Left colon (tissue), 2 donors: ENCODE measurements at regions not wholly inside any gene's neighbourhood (a gene's known extent, or its start where the extent isn't known, plus 50 kb on each side); places are given as distances from the start of the nearest gene placed in this dataset.
"Not testable (repeated sequence)": the region's sequence is repeated elsewhere in the genome, so short reads cannot be mapped to it uniquely, and the experiment has no call there.

ENCODE experiments used
- ATAC-seq: fragments of 200-7000 bp; cut with Tn5 transposase; one replicate; pipeline ENCODE4 v1.9.1; 2020; ENCODE audit warnings: mild to moderate bottlenecking, moderate library complexity
- DNase-seq, 2 donors: peaks; one replicate each; pipeline ENCODE4 v3.0.0-alpha.2; 2020
- intact Hi-C, 2 donors: fragments of 100-400 bp; cut with DNase I in 1 of 2; cut with micrococcal nuclease in 1 of 2; formaldehyde crosslinking; loops; one replicate each; pipeline versions ENCODE4 v1.11.2 to v1.14.0; 2022; cut with DNase I, micrococcal nuclease
- donor health status: DM: no; HTN: no; CAD: no.
- donor health status: DM: yes; HTN: yes; CAD: no.

DNA sequence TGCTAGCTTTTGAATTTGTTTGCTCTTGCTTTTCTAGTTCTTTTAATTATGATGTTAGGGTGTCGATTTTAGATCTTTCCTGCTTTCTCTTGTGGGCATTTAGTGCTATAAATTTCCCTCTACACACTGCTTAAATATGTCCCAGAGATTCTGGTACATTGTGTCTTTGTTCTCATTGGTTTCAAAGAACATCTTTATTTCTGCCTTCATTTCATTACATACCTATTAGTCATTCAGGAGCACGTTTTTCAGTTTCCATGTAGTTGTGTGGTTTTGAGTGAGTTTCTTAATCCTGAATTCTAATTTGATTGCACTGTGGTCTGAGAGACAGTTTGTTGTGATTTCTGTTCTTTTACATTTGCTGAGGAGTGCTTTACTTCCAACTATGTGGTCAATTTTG is 51.2 kb upstream of the MB21D2 start:
- DNase-seq, ATAC-seq, intact Hi-C loops: not testable (repeated sequence)

DNA sequence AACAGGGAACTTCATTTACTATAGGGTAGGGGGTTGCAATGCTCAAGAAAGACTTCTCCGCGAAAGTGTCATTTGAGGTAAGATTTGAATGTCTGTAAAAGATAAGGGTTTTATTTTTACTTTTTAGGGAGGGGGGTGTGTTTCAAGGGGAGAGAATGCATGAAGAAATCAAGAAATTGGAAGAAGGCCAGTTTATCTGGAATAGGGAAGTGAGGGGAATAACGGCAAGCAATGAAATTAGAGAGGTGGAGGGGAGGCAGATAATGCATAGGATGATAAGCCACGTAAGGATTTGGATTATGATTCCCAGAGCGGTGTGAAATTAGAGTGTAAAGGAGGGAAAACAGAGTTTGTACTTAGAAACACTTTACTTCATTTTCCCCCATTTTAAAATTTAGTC is 63.0 kb upstream of the MB21D2 start:
- no peak for ATAC-seq
- no peak for DNase-seq
- intact Hi-C loops: no loop called here

DNA sequence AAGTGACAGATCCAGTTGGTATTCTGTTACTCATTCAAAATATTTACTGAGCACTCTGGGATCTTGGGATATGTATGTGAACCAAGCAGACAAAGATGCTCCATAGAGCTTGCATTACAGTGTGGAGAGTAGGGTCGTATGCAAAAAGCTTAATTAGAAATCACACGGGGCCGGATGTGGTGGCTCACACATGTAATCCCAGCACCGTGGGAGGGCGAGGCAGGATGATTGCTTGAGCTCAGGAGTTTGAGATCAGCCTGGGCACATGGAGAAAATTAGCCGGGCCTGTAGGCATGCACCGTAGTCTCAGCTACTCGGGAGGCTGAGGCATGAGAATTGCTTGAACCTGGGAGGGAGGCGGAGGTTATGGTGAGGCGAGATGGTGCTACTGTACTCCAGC is 68.7 kb upstream of the MB21D2 start:
- ATAC-seq: no peak
- intact Hi-C loops: no loop called here
- DNase-seq: no peak

DNA sequence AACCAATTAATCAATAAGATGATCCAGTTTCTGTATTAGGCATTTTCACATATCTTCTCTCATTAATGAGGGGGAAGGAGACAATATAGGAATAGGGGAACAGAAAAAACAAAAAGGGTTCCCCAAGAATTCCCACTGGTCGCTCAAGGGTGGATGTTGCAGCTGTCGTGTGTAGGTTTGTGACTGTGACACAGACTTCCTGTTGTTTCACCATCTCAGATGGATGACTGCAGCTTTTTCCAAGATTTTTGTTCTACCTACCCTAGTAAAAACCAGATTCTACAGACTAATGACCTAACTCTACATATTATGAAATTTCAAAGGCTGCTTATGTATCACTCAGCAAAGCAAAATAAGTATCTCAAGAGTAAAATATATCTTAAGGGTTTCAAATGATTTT is 73.7 kb upstream of the MB21D2 start:
- intact Hi-C loops: no loop called here
- no peak for DNase-seq
- no peak for ATAC-seq

DNA sequence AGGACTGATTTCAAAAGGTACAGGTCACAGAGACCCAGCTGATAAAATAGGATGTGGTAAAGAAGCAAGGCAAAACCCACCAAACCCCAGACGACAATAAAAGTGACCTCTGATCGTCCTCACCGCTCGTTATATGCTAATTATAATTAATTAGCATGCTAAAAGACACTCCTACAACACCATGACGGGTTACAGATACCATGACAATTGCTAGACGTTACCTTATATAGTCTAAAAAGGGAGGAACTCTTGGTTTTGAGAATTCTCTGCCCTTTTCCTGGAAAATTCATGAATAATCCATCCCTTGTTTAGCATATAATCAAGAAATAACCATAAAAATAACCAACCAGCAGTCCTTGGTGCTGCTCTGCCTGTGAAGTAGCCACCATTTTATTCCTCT is 74.7 kb upstream of the MB21D2 start:
- no peak for ATAC-seq
- intact Hi-C loops: no loop called here

DNA sequence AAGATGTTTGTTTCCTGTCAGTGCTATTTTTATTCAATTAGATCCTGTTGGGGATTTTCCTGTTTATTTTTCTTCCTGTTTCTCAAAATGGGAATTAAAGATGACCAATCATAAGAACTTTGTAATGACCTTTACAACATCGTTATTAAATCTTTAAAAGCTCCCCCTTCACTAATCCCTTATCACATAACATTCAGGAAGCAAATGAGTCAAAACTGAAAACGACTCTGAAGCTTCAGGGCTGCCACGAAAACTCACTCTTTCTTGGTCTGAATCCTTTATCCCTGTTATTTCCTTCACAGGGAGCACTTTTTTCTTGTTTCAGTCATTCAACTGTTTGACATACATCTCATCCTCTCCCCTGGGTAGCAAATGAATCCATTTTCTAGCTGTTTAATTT is 75.8 kb upstream of the MB21D2 start:
- DNase-seq (no peak), ATAC-seq (no peak)
- intact Hi-C loops: no loop called here

More for the DNA sequence above, 74.7 kb upstream of the MB21D2 start:
- DNase-seq: no peak

DNA sequence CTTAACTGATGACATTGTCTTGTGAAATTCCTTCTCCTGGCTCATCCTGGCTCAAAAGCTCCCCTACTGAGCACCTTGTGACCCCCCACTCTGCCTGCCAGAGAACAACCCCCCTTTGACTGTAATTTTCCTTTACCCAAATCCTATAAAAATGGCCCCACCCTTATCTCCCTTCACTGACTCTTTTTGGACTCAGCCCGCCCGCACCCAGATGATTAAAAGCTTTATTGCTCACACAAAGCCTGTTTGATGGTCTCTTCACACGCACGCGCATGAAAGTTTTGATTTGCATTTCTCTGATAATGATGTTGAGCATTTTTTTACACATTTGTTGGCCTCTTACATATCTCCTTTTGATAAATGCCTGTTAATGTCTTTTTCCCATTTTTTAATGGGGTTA is 83.5 kb upstream of the MB21D2 start:
- DNase-seq, intact Hi-C loops, ATAC-seq: not testable (repeated sequence)

DNA sequence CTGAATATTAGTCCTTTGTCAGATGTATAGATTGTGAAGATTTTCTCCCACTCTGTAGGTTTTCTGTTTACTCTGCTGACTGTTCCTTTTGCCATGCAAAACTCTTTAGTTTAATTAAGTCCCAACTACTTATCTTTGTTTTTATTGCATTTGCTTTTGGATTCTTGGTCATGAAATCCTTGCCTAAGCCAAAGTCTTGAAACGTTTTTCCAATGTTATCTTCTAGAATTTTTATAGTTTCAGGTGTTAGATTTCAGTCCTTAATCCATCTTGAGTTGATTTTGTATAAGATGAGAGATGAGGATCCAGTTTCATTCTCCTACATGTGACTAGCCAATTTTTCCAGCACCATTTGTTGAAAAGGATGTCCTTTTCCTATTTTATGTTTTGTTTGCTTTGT is 86.0 kb upstream of the MB21D2 start:
- DNase-seq, intact Hi-C loops, ATAC-seq: not testable (repeated sequence)

DNA sequence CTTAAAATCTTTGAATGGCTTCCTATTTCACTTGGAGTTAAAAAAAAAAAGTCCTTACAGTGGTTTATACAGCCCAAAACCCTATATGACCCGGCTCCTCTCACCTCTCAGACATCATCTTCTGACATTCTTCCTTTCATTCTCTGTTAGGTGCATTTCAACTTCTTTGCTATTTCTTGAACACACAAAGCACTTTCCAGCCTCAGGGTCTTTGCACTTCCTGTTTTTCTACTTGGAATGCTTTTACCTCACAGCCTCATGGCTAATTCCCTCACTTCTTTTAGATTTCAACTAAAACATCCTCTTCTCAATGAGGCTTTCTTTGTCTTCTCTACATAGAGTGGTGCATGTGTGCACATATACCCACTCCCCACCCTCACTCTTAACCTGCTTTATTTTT is 91.0 kb upstream of the MB21D2 start:
- ATAC-seq (no peak), DNase-seq (no peak)
- intact Hi-C loops: no loop called here

DNA sequence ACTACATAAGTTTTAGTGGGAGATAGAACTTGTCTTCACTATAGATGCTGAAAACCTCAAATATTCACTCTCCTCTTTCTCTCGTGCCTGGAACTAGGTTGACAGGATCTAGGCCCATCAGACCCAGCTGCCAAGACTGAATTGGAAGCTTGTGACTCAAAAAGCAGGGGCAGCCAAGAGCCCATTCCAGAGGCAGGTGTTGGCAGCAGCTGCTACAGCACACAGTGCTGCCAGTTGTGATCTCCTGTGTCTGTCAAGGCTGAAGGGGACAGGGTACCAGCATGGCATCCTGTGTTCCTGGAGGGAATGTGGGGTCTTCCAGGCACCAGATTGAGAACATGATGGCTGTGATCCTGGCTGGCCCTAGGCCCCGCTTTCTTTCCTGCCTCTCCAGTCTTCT is 92.5 kb upstream of the MB21D2 start:
- ATAC-seq (no peak), DNase-seq (no peak)
- intact Hi-C loops: no loop called here

DNA sequence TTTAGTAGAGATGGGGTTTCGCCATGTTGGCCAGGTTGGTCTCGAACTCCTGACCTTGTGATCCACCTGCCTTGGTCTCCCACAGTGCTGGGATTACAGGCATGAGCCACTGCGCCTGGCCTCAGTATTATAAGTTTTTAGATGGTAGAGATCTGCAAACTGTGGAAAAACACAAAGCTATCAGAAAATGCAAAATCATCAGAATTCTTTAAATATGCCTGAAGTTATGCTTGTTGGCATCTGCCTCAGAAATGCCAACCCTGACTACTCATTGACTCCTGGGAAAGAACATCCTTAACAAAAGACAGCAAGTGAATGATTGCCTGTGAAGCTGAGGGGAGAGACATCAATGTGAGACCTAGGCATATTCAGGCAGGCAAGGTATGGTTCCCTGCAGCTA is 94.3 kb upstream of the MB21D2 start:
- ATAC-seq: no peak
- no peak for DNase-seq
- intact Hi-C loops: no loop called here

DNA sequence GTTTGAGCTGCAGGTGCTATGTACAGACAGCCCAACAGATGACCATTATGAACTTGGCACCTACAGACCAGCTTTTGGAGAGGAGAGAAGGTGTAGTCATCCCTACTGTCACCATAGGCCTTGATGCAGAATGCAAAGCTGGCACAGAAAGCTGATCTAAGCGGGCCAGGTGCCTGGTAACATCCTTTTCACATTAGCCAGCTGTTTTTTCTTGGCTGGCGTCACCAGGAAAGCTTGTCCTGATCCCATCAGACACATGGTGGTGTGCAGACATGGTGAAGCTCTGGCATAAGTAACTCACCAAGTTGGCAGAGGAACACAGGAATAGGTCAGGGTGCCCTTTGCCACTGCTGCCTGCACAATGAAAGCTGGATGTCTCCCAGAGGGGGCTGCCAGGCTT is 97.2 kb upstream of the MB21D2 start:
- no peak for ATAC-seq
- no peak for DNase-seq
- intact Hi-C loops: no loop called here

DNA sequence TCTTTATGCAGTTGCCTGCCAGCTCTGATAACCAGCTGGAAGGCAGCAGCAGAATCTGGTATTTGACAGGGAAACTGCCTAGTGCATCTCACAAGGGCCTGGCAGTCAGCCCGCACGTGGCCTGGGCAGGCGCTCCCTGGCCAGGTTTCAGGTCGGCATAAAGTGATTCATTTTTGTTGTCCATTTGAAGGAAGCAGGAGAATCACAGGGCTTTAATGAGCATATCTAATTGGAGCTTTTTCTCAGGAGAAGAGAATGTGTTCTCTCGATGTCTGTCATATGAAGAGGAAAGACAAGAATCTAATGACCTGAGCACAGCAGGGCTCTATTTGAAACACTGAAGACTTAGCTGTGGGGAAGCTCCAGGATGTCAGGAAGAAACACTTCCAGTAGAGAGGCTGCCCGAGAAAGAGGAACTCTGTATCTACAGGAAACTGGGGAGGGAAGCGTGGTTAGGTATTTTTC is 98.8 kb upstream of the MB21D2 start:
- intact Hi-C loops: no loop called here
- DNase-seq (peak in 1 of 2 donors; percentile 3), ATAC-seq (no peak)

DNA sequence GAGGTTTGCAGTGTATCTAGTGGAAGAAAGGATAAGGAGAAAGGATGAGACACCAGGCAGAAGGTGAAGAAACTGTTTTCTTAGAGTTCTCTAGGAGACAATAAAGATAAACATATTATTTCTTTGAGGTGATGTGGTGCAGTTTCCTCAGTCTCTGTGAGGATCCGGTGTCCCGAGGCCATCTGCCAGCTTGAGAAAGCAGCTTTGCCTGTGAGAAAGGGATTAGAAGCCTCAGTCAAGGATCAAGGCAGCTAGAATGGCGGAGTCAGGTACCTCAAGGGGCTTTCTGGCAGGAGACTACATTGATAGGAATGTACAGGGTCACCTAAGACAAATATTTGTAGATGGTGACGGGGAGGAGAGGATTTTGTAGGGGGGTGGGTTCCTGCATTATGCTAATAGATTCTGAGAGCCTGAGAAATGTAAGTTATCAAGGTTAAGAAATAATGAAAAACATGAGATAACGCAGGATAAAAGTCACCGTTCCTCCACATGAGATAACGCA is 103.9 kb upstream of the MB21D2 start:
- ATAC-seq (no peak), DNase-seq (no peak)
- intact Hi-C loops: no loop called here

DNA sequence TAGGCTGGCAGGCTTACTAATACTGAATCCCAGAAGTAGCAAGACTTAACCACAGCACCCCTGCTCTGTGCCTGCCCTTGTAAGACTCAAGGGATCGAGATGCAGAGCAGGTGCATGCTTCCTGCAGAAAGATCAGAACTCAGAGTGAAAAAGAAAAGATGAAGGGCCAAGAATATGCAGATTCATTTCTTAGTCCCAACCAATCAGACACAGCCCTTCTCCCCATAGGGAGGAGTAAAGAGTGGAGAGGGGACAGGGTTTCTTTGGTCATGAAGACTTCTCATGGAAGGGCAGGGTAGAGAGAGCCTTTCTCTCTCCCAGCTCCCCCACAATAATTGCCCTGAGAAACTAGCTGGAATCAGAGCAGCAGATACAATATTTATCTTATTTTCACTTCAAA is 105.6 kb upstream of the MB21D2 start:
- intact Hi-C loops: no loop called here
- DNase-seq: no peak
- ATAC-seq: no peak

DNA sequence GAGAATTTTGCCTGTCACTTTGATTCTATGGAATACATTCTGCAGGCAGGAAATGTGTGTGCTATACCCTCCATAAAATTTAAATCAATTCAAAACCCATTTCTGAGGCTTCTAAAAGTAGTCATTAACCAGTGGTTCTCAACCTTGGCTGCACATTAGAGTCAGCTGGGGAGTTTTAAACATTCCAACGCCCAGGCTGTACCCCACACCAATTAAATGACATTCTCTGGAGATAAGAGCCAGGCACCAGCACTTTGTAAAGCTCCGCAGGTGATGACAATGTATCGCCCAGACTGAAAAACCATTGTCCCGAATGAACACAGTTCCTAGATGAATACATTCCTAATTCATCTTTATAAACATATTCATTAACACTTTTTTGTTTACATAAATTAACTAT is 110.6 kb upstream of the MB21D2 start:
- ATAC-seq (no peak), DNase-seq (no peak)
- intact Hi-C loops: no loop called here

DNA sequence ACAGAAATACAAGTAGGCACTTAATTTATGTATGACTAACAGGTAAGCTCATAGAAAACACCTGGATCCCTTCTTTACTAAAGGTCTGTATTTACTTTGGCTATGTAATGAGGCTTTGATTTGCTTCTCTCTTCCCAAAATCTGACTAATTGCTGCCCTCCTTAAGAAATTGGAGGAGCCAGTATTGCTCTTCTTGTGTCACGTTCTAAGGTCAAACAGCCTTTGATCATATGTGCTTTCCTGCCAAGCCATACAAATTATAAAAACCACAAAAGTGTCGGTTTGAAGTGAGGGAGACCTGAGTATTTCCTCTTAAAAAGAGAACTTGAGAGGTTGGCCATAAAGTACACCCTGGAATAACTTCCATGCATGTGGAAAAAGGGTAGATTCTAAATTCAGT is 112.1 kb upstream of the MB21D2 start:
- intact Hi-C loops: no loop called here
- DNase-seq (no peak), ATAC-seq (no peak)

DNA sequence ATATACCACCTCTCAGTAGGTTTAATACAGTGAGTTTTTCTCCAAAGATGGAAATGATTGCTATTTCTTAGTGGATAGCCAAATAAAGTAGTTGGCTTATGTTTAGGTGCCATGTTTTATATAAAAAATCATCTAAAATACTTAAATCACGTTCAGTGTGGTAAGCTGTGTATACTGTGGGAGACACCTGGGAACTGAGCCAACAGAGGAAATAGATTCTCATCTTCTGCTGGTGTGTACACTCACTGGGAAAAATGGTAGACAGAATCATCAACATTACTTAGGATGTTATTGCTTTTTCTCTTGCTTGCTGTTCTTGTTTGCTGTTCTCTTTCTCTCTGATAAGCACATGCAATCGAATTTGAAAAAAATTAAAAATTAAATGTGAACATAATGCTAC is 112.6 kb upstream of the MB21D2 start:
- intact Hi-C loops: no loop called here
- ATAC-seq (no peak), DNase-seq (no peak)

DNA sequence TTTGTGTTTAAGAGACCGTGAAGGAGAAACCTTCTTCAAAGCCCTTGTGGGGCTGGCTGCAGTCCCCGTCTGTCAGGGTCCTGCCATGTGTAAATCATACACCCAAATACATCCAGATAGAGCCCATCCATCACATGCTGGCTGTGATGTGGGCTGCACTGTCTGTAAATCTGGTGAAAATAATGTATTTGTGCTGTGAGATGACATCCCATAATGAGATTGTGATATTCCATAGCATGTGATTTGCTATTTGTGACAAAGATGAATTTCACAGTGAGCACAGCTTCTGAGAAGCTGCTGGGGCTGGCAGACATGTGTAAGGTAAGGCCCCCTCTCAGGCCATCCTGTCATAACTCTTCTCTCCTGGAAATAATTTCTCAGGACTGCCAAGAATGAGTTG is 114.3 kb upstream of the MB21D2 start:
- intact Hi-C loops: no loop called here
- ATAC-seq (no peak), DNase-seq (no peak)

DNA sequence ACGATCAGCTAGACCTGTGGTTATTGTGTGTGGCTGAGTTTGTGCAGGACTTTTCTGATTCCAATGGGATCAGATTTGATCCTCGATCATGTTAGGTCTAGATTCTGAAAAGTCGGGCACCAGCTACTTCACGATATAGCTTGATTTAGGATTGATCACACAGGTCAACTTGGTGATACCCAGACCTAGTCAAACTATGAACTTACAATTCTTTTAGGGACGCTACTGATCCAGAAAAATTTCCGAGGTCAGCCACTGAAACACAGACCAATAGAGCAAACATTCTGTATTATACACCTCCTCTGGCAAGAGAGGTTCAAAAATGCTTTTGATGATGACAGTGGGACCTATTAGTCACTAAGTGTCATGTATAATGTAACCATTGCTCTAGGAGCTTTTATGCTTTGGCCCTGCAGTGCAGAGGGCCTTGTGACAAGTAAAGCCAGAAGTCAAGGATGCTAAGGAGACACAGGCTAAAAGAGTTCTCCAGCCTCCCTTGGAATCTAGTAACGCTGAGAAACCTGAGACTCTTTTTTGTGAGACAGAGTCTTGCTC is 115.6 kb upstream of the MB21D2 start:
- no peak for DNase-seq
- intact Hi-C loops: no loop called here
- no peak for ATAC-seq

DNA sequence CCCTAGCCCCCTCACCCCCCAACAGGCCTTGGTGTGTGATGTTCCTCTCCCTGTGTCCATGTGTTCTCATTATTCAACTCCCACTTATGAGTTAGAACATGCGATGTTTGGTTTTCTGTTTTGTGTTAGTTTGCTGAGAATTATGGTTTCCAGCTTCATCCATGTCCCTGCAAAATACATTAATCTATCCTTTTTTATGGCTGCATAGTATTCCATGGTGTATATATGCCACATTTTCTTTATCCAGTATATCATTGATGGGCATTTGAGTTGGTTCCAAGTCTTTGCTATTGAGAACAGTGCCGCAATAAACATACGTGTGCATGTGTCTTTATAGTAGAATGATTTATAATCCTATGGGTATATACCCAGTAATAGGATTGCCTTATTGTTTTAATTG is 120.2 kb upstream of the MB21D2 start:
- DNase-seq, intact Hi-C loops, ATAC-seq: not testable (repeated sequence)
